ENCODE measurements at regions not wholly inside any gene's neighbourhood (a gene's known extent, or its start where the extent isn't known, plus 50 kb on each side); places are given as distances from the start of the nearest gene placed in this dataset.
"Not testable (repeated sequence)": the region's sequence is repeated elsewhere in the genome, so short reads cannot be mapped to it uniquely, and the experiment has no call there.

GRCh38 chr6:169983651-169984050 lies 232.2 kb downstream of the ERMARD start:
- no peak for DNase-seq (ENCODE audit: low read depth)

GRCh38 chr6:169982461-169983386 lies 231.3 kb downstream of the ERMARD start:
- no peak for DNase-seq (ENCODE audit: low read depth)

- DNase-seq (ENCODE audit: low read depth) = no peak
Observed at GRCh38 chr6:169981969-169982368, 230.5 kb downstream of the ERMARD start.

GRCh38 chr6:169981568-169981967 lies 230.1 kb downstream of the ERMARD start:
- no peak for DNase-seq (ENCODE audit: low read depth)

GRCh38 chr6:169980826-169981450 lies 229.5 kb downstream of the ERMARD start:
- no peak for DNase-seq (ENCODE audit: low read depth)

- DNase-seq (ENCODE audit: low read depth) = no peak
Observed at GRCh38 chr6:169979873-169980432, 228.5 kb downstream of the ERMARD start.

GRCh38 chr6:169978615-169979161 lies 227.3 kb downstream of the ERMARD start:
- no peak for DNase-seq (ENCODE audit: low read depth)

GRCh38 chr6:169977434-169978265 lies 226.2 kb downstream of the ERMARD start:
- no peak for DNase-seq (ENCODE audit: low read depth)

GRCh38 chr6:169976301-169977081 lies 225.1 kb downstream of the ERMARD start:
- DNase-seq (ENCODE audit: low read depth) = no peak

GRCh38 chr6:169975701-169976100 lies 224.3 kb downstream of the ERMARD start:
- DNase-seq (ENCODE audit: low read depth) = no peak

GRCh38 chr6:169975286-169975685 lies 223.9 kb downstream of the ERMARD start:
- DNase-seq (ENCODE audit: low read depth) = no peak

- no peak for DNase-seq (ENCODE audit: low read depth)
Observed at GRCh38 chr6:169974663-169975062, 223.2 kb downstream of the ERMARD start.

GRCh38 chr6:169973588-169974467 lies 222.4 kb downstream of the ERMARD start:
- not testable (repeated sequence) for DNase-seq (ENCODE audit: low read depth)

GRCh38 chr6:169972736-169973135 lies 221.3 kb downstream of the ERMARD start:
- DNase-seq (ENCODE audit: low read depth) = no peak

- no peak for DNase-seq (ENCODE audit: low read depth)
Observed at GRCh38 chr6:169972101-169972651, 220.8 kb downstream of the ERMARD start.

- no peak for DNase-seq (ENCODE audit: low read depth)
Observed at GRCh38 chr6:169971081-169971861, 219.8 kb downstream of the ERMARD start.

GRCh38 chr6:169970306-169970988 lies 219.0 kb downstream of the ERMARD start:
- no peak for DNase-seq (ENCODE audit: low read depth)
